Occipital lobe (tissue), 1 donor: ENCODE measurements at regions not wholly inside any gene's neighbourhood (a gene's known extent, or its start where the extent isn't known, plus 50 kb on each side); places are given as distances from the start of the nearest gene placed in this dataset.
"Not testable (repeated sequence)": the region's sequence is repeated elsewhere in the genome, so short reads cannot be mapped to it uniquely, and the experiment has no call there.

Experiments
- DNase-seq: peaks from one replicate; lab custom pipeline; 2025; lab: John Stamatoyannopoulos, UW

- DNase-seq: no peak
These were observed 1129.5 kb downstream of the EPHA7 start for GRCh38 chr6:92289831-92290230.

- DNase-seq: no peak
These were observed 1137.7 kb downstream of the EPHA7 start for GRCh38 chr6:92281571-92282076.

GRCh38 chr6:92275150-92275549 is 1144.2 kb downstream of the EPHA7 start:
- no peak for DNase-seq

GRCh38 chr6:92274588-92274987 is 1144.8 kb downstream of the EPHA7 start:
- DNase-seq: no peak

GRCh38 chr6:92273694-92274093 is 1145.7 kb downstream of the EPHA7 start:
- DNase-seq: no peak

- DNase-seq: no peak
These were observed 1148.3 kb downstream of the EPHA7 start for GRCh38 chr6:92271091-92271490.

GRCh38 chr6:92270365-92270764 is 1149.0 kb downstream of the EPHA7 start:
- no peak for DNase-seq

GRCh38 chr6:92267335-92267734 is 1152.0 kb downstream of the EPHA7 start:
- DNase-seq: no peak

- no peak for DNase-seq
These were observed 1155.5 kb downstream of the EPHA7 start for GRCh38 chr6:92263864-92264263.

GRCh38 chr6:92259171-92259570 is 1160.2 kb downstream of the EPHA7 start:
- DNase-seq: no peak

GRCh38 chr6:92243315-92243714 is 1176.0 kb downstream of the EPHA7 start:
- DNase-seq: no peak

- no peak for DNase-seq
These were observed 1188.1 kb downstream of the EPHA7 start for GRCh38 chr6:92231171-92231701.

- DNase-seq: not testable (repeated sequence)
These were observed 1199.4 kb downstream of the EPHA7 start for GRCh38 chr6:92219987-92220386.

GRCh38 chr6:92216717-92217116 is 1202.6 kb downstream of the EPHA7 start:
- no peak for DNase-seq

- no peak for DNase-seq
These were observed 1217.7 kb downstream of the EPHA7 start for GRCh38 chr6:92201618-92202017.

- DNase-seq: no peak
These were observed 1223.0 kb downstream of the EPHA7 start for GRCh38 chr6:92196325-92196724.

- no peak for DNase-seq
These were observed 1223.6 kb downstream of the EPHA7 start for GRCh38 chr6:92195796-92196195.

GRCh38 chr6:92188016-92188415 is 1231.3 kb downstream of the EPHA7 start:
- no peak for DNase-seq

GRCh38 chr6:92184933-92185332 is 1234.4 kb downstream of the EPHA7 start:
- no peak for DNase-seq

GRCh38 chr6:92181347-92181746 is 1238.0 kb downstream of the EPHA7 start:
- DNase-seq: no peak

- no peak for DNase-seq
These were observed 1239.3 kb downstream of the EPHA7 start for GRCh38 chr6:92180090-92180489.

GRCh38 chr6:92176666-92177065 is 1242.7 kb downstream of the EPHA7 start:
- DNase-seq: no peak

- DNase-seq: no peak
These were observed 1244.8 kb downstream of the EPHA7 start for GRCh38 chr6:92174398-92175073.
